Thoracic aorta (tissue), 2 donors: ENCODE measurements at regions not wholly inside any gene's neighbourhood (a gene's known extent, or its start where the extent isn't known, plus 50 kb on each side); places are given as distances from the start of the nearest gene placed in this dataset.

ENCODE experiments used
- ATAC-seq: fragments of 150-250 bp; one replicate; pipeline ENCODE4 v1.8.0; 2017; ENCODE audit warnings: low read depth; ENCODE audit not compliant: insufficient number of reproducible peaks, low FRiP score
- DNase-seq: peaks from one replicate; pipeline ENCODE4 v3.0.0-alpha.2; 2020; ENCODE audit warnings: low spot score
- H3K27ac ChIP-seq, 2 donors: fragments of 200-600 bp; sonication (generic); 1 replicate in 1 of 2; 2 replicates in 1 of 2; pipeline ENCODE4 v1.5.1; 2016; ENCODE audit warnings: mild to moderate bottlenecking in 2 of 2, moderate library complexity in 2 of 2
- H3K27me3 ChIP-seq: fragments of 200-600 bp; sonication (generic); replicated peaks from 2 replicates; pipeline ENCODE4 v1.6.0; 2016; ENCODE audit warnings: mild to moderate bottlenecking; ENCODE audit not compliant: insufficient read depth
- H3K36me3 ChIP-seq: fragments of 200-600 bp; sonication (generic); one replicate; pipeline ENCODE4 v1.5.1; 2016
- H3K4me1 ChIP-seq, 2 donors: fragments of 200-600 bp; sonication (generic); 1 replicate in 1 of 2; 2 replicates in 1 of 2; pipeline versions ENCODE4 v1.5.1 to v1.6.0; 2016; ENCODE audit warnings: low read depth in 2 of 2, mild to moderate bottlenecking in 1 of 2; ENCODE audit not compliant: control insufficient read depth in 1 of 2
- H3K4me3 ChIP-seq: fragments of 200-600 bp; sonication (generic); 2 replicates; pipeline ENCODE4 v1.5.1; 2016; ENCODE audit warnings: mild to moderate bottlenecking
- H3K9me3 ChIP-seq: fragments of 200-600 bp; sonication (generic); 2 replicates; pipeline ENCODE4 v1.5.1; 2016
- TF ChIP-seq, protein P1 (sequence below): fragments of 200-600 bp; sonication (generic); IDR thresholded peaks from one replicate; pipeline ENCODE4 v1.5.1; 2019; ENCODE audit warnings: antibody characterized with exemption

DNA sequence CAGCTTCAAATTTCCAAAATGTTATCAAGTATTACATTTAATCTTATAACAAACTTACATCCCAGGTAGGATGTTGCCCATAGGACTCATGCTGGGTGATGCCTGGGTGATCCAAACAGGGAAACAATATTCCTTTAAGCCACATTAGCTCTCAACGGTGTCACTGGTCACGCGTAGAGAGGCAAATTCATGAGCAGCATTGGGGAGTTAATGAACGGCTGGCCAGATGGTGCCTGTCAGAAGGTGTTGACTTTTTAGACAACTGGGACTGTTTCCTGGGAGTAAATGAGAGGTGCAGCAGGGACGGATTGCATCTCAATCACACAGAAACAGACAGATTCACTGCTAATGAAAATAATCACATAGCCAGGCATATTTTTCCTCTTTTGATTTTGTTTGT, 83.3 kb upstream of the ID4 start:
- H3K36me3 ChIP-seq: no peaks in the 10 kb centered on the region
- H3K4me1 ChIP-seq: no peaks in the 10 kb centered on the region
- no peak for DNase-seq
- H3K27ac ChIP-seq: no peak overlapping the region
- ATAC-seq: no peak
- H3K9me3 ChIP-seq: no peaks in the 10 kb centered on the region
- H3K4me3 ChIP-seq: no peak overlapping the region
- no peaks in the 10 kb centered on the region for H3K27me3 ChIP-seq
- TF ChIP-seq, protein P1, sequence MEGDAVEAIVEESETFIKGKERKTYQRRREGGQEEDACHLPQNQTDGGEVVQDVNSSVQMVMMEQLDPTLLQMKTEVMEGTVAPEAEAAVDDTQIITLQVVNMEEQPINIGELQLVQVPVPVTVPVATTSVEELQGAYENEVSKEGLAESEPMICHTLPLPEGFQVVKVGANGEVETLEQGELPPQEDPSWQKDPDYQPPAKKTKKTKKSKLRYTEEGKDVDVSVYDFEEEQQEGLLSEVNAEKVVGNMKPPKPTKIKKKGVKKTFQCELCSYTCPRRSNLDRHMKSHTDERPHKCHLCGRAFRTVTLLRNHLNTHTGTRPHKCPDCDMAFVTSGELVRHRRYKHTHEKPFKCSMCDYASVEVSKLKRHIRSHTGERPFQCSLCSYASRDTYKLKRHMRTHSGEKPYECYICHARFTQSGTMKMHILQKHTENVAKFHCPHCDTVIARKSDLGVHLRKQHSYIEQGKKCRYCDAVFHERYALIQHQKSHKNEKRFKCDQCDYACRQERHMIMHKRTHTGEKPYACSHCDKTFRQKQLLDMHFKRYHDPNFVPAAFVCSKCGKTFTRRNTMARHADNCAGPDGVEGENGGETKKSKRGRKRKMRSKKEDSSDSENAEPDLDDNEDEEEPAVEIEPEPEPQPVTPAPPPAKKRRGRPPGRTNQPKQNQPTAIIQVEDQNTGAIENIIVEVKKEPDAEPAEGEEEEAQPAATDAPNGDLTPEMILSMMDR: no peak

DNA sequence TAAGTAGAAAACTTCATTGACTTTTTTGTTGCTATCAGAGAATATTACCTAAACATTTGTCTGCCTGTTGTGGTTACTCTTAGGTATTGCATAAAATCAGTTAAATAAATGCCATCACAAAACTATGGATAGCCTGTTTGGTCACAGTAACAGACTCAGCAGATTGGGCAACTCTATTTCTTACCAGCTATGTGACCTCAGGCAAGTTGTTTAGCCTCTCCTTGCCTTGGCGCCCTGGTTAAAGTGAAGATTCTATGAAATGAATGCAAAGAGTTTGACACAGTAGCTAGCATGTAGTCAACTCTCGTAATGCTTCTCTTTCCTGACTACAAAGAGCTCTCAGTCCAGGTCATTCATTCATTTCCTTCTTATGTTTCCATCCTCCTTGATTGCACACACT, 82.5 kb upstream of the ID4 start:
- ATAC-seq (no peak), DNase-seq (no peak)
- Histone ChIP-seq H3K9me3 (no peaks in the 10 kb centered on the region), H3K27me3 (no peaks in the 10 kb centered on the region), H3K27ac (no peak overlapping the region), H3K4me3 (no peak overlapping the region), H3K4me1 (peaks cover 4 to 6% of the 10 kb centered on the region in 2 donors), H3K36me3 (no peaks in the 10 kb centered on the region)
- TF ChIP-seq, protein P1: no peak

DNA sequence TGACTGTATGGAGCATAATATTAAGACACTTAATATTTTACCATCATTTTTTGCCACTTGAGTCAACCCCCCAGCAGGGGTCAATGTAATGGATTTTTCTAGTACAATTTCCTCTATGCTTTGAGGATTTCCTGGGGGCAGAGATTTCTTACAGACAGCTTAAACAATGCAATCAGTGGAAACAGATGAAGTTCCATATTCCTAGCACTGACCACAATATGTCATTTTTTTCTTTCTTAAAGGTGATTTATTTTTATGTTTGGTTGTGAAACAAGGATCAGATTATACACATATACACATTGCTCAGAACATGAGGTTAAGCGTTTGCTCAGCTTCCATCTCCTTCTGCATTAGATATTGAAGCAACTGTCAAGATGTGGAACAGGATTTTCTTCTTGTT, 82.0 kb upstream of the ID4 start:
- Histone ChIP-seq H3K4me1 (peaks cover 4 to 6% of the 10 kb centered on the region in 2 donors), H3K27ac (no peak overlapping the region), H3K9me3 (no peaks in the 10 kb centered on the region), H3K36me3 (no peaks in the 10 kb centered on the region), H3K4me3 (no peak overlapping the region), H3K27me3 (no peaks in the 10 kb centered on the region)
- ATAC-seq: no peak
- TF ChIP-seq, protein P1: no peak
- DNase-seq: no peak

DNA sequence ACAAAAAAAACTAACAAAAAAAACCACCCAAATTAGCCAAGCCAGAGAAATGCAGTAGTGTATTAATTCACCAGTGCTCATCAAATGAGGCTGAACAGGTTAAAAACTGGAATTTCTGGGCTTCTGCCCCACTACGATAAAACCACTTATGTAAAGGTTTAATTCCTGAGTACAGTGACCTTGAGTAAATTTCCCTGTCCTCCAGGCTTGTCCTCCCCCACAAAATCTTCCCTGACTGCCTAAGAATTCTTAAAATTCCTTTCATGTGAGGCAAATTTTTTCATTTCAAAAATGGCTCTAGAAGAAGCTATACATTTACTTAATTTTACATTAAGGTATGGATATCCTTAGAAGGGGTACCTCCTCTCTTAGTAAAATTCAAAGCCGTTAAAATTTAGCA, 80.1 kb upstream of the ID4 start:
- ATAC-seq: no peak
- DNase-seq: no peak
- H3K27ac ChIP-seq: no peak overlapping the region
- H3K27me3 ChIP-seq: no peaks in the 10 kb centered on the region
- H3K9me3 ChIP-seq: no peaks in the 10 kb centered on the region
- peaks cover 4 to 6% of the 10 kb centered on the region in 2 donors for H3K4me1 ChIP-seq
- H3K4me3 ChIP-seq: no peak overlapping the region
- TF ChIP-seq, protein P1: no peak
- H3K36me3 ChIP-seq: no peaks in the 10 kb centered on the region

DNA sequence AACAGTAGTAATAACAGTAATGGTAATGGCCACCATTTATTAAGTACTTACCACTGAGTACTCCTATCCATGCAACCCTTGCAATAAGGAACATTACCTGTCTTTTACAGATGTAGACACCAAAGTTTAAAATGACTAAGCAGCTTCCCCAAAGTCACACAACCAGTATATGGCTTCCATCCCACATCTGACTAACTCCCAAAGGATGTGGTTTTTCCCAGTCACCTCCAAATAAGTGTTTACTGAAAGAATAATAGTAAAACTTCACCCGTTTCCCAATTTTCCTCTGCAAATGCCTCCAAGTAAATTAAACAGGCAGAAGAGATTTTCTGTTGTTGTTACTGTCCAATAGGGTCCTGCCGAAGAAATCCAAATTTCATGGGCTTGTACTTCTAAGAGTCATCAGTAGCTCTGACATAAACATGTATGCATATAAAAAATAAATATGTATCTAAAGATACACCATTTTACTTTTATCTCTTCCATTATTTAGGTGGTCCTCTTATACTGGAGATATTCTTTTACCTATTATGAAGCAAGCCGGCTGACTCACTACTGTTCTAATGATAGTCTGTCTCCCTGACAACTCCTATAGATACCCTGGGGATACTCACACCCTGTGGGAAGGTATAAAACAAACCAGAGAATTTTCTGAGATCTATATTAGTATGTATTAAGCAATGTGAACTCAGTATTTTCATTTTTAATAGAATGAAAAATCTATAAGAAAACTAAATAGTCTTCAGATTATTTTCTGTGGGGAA, 77.9 kb upstream of the ID4 start:
- DNase-seq (no peak), ATAC-seq (peak; percentile 82)
- H3K27me3 ChIP-seq: no peaks in the 10 kb centered on the region
- H3K4me1 ChIP-seq: peaks cover 4 to 6% of the 10 kb centered on the region in 2 donors
- TF ChIP-seq, protein P1: no peak
- H3K27ac ChIP-seq: peak overlapping the region in 1 of 2 donors; percentile 24
- no peaks in the 10 kb centered on the region for H3K9me3 ChIP-seq
- no peak overlapping the region for H3K4me3 ChIP-seq
- no peaks in the 10 kb centered on the region for H3K36me3 ChIP-seq
